GM12801 (cell line): ENCODE measurements at regions not wholly inside any gene's neighbourhood (a gene's known extent, or its start where the extent isn't known, plus 50 kb on each side); places are given as distances from the start of the nearest gene placed in this dataset.

ENCODE experiments used
- TF ChIP-seq, protein P1 (sequence below): IDR thresholded peaks from one replicate; pipeline ENCODE4 v1.5.1; 2011; ENCODE audit warnings: control low read depth; ENCODE audit not compliant: insufficient read length; ENCODE audit errors: extremely low read depth

GRCh38 chr1:219419065-219419464, 193.8 kb downstream of the ZC3H11B start:
- TF ChIP-seq, protein P1, sequence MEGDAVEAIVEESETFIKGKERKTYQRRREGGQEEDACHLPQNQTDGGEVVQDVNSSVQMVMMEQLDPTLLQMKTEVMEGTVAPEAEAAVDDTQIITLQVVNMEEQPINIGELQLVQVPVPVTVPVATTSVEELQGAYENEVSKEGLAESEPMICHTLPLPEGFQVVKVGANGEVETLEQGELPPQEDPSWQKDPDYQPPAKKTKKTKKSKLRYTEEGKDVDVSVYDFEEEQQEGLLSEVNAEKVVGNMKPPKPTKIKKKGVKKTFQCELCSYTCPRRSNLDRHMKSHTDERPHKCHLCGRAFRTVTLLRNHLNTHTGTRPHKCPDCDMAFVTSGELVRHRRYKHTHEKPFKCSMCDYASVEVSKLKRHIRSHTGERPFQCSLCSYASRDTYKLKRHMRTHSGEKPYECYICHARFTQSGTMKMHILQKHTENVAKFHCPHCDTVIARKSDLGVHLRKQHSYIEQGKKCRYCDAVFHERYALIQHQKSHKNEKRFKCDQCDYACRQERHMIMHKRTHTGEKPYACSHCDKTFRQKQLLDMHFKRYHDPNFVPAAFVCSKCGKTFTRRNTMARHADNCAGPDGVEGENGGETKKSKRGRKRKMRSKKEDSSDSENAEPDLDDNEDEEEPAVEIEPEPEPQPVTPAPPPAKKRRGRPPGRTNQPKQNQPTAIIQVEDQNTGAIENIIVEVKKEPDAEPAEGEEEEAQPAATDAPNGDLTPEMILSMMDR, result no peak

DNA sequence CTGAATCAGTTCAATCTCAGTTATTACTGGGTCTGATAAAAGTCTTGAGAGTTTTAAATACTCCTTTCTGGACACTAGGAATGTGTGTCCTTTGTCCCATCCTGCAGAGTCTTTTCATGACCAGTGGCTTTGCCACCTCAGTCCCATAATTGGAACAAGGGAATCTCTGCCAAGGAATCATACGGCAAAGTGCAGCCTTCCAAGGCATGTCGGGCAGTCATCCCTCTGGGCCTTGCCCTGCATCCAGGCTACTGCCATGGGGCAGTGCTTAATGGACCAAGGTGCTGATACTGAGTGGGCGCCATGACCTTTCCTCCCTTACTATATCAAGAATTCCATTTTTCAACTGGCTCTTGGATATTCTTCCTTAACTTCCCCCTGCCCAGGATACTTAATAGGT, 195.3 kb downstream of the ZC3H11B start:
- TF ChIP-seq, protein P1, result no peak

- TF ChIP-seq, protein P1, result peak; percentile 33
Observed at GRCh38 chr1:219416598-219417238, 196.2 kb downstream of the ZC3H11B start.

- TF ChIP-seq, protein P1, result no peak
Observed at GRCh38 chr1:219415915-219416314, 197.0 kb downstream of the ZC3H11B start.

DNA sequence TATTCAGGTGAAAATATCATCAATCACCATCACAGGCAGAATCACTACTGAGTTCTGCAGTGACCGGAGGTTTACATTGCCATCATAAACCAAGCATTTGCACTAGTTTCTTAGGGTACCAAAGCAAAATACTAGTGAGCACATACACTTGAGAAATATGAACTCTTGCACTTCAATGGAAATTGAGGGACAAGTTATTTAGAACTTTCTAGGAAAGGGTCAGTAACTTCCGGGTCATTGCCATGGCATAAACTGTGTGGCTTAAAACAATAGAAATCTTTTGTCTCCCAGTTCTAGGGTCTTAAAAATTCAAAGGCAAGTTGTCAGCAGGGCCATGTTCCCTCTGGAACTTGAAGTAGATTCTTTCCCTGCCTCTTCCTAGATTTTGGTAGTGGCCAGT, 197.5 kb downstream of the ZC3H11B start:
- TF ChIP-seq, protein P1, result no peak

DNA sequence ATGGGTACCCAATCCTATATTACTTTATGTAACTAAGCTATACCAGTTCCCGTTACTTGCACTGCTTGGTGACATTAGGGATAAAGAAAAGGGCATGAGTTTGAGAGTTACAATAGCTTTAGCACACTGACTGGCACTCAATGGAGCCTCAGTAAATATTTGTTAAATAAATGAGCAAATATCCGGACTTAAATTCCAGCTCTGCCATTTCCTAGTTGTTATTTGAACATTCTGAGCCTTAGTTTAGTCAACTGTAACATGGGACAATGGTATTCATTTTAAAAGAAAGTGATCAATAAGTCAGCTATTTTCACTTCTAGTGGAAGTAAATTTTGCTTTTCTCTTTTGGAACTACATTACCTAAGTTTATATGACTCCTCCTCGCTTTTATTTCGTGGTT, 198.7 kb downstream of the ZC3H11B start:
- TF ChIP-seq, protein P1, result no peak

GRCh38 chr1:219413536-219413935, 199.4 kb downstream of the ZC3H11B start:
- TF ChIP-seq, protein P1, result no peak

GRCh38 chr1:219412772-219413171, 200.1 kb downstream of the ZC3H11B start:
- TF ChIP-seq, protein P1, result no peak
